Fibroblast of lung (primary cell): ENCODE measurements at regions not wholly inside any gene's neighbourhood (a gene's known extent, or its start where the extent isn't known, plus 50 kb on each side); places are given as distances from the start of the nearest gene placed in this dataset.

Source experiments
- DNase-seq, 2 donors: peaks; one replicate each; pipeline versions ENCODE4 v3.0.0 to v3.0.0-alpha.2; 2010; ENCODE audit warnings: low read depth in 2 of 2
- H2AFZ ChIP-seq: 2 replicates; pipeline ENCODE4 v1.5.1; 2012; ENCODE audit warnings: low read length, control low read depth, inconsistent platforms
- H3K27ac ChIP-seq: 2 replicates; pipeline ENCODE4 v1.5.1; 2011; ENCODE audit warnings: low read length, control low read depth; ENCODE audit not compliant: insufficient read depth
- H3K27me3 ChIP-seq: 2 replicates; pipeline ENCODE4 v1.5.1; 2011; ENCODE audit warnings: mild to moderate bottlenecking, low read length; ENCODE audit not compliant: control insufficient read depth, insufficient read depth
- H3K36me3 ChIP-seq: 2 replicates; pipeline ENCODE4 v1.5.1; 2011; ENCODE audit warnings: low read length; ENCODE audit not compliant: control insufficient read depth, insufficient read depth
- H3K4me1 ChIP-seq: 2 replicates; pipeline ENCODE4 v1.5.1; 2011; ENCODE audit warnings: low read length; ENCODE audit not compliant: control insufficient read depth, insufficient read depth; ENCODE audit errors: extremely low read depth
- H3K4me2 ChIP-seq: 2 replicates; pipeline ENCODE4 v1.5.1; 2011; ENCODE audit warnings: low read length, control low read depth; ENCODE audit not compliant: insufficient read depth; ENCODE audit errors: extremely low read depth
- H3K4me3 ChIP-seq, 4 experiments: fragments of 200-600 bp in 1 of 4; sonication (generic) in 1 of 4; replicated peaks in 1 of 4; 2 replicates each; pipeline ENCODE4 v1.5.1; 2011 to 2016; ENCODE audit warnings: low read length in 4 of 4, low read depth in 3 of 4, mild to moderate bottlenecking in 3 of 4, control low read depth in 2 of 4, inconsistent platforms in 1 of 4, mixed read lengths in 1 of 4; ENCODE audit not compliant: insufficient read depth in 1 of 4; ENCODE audit errors: control extremely low read depth in 1 of 4
- H3K79me2 ChIP-seq: 2 replicates; pipeline ENCODE4 v1.5.1; 2012; ENCODE audit warnings: mild to moderate bottlenecking, low read length, inconsistent platforms; ENCODE audit not compliant: control insufficient read depth, insufficient read depth
- H3K9ac ChIP-seq: 2 replicates; pipeline ENCODE4 v1.5.1; 2011; ENCODE audit warnings: mild to moderate bottlenecking, low read length, control low read depth; ENCODE audit not compliant: insufficient read depth
- H3K9me3 ChIP-seq: 2 replicates; pipeline ENCODE4 v1.5.1; 2012; ENCODE audit warnings: low read depth, low read length; ENCODE audit not compliant: control insufficient read depth, insufficient read depth
- H4K20me1 ChIP-seq: 2 replicates; pipeline ENCODE4 v1.5.1; 2011; ENCODE audit warnings: low read length; ENCODE audit not compliant: control insufficient read depth, insufficient read depth; ENCODE audit errors: extremely low read depth
- EZH2 ChIP-seq: IDR thresholded peaks from 2 replicates; pipeline ENCODE4 v1.5.1; 2012; ENCODE audit warnings: low read length, control low read depth, mild to moderate bottlenecking; ENCODE audit errors: missing control alignments
- TF ChIP-seq, protein P1 (sequence below), 2 donors: IDR thresholded peaks in 1 of 2; conservative IDR thresholded peaks in 1 of 2; 1 replicate in 1 of 2; 2 replicates in 1 of 2; pipeline ENCODE4 v1.5.1; 2011 to 2012; ENCODE audit warnings: low read length in 2 of 2, control low read depth in 1 of 2, inconsistent platforms in 1 of 2, low read depth in 1 of 2, mild to moderate bottlenecking in 1 of 2

DNA sequence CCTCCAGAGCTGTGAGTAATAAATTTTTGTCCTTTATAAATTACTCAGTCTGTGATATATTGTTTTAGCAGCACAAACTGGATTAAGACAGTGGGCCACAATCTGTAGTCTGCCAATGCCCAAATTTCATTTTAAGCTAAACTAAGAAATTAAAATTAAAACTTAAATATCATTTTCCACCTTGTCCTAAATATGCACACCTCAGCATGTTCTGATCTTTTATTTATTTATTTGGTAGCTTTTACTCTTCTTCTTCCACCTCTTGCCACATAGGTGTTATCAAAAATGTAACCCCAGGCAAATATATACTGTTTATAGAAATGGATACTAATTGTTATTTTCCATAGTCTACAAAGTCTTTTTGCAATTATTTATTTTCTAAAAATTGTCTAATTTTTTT, 1102.2 kb upstream of the COX7C start:
- Histone ChIP-seq H3K79me2 (no peaks in the 10 kb centered on the region), H3K27me3 (no peaks in the 10 kb centered on the region), H3K4me1 (no peaks in the 10 kb centered on the region), H3K27ac (no peak overlapping the region), H3K4me2 (no peak overlapping the region), H3K36me3 (no peaks in the 10 kb centered on the region), H4K20me1 (no peaks in the 10 kb centered on the region), H3K9ac (no peak overlapping the region), H2AFZ (no peak overlapping the region), H3K4me3 (no peak overlapping the region), H3K9me3 (no peaks in the 10 kb centered on the region)
- TF ChIP-seq, protein P1, sequence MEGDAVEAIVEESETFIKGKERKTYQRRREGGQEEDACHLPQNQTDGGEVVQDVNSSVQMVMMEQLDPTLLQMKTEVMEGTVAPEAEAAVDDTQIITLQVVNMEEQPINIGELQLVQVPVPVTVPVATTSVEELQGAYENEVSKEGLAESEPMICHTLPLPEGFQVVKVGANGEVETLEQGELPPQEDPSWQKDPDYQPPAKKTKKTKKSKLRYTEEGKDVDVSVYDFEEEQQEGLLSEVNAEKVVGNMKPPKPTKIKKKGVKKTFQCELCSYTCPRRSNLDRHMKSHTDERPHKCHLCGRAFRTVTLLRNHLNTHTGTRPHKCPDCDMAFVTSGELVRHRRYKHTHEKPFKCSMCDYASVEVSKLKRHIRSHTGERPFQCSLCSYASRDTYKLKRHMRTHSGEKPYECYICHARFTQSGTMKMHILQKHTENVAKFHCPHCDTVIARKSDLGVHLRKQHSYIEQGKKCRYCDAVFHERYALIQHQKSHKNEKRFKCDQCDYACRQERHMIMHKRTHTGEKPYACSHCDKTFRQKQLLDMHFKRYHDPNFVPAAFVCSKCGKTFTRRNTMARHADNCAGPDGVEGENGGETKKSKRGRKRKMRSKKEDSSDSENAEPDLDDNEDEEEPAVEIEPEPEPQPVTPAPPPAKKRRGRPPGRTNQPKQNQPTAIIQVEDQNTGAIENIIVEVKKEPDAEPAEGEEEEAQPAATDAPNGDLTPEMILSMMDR (conservative IDR thresholded peaks at IDR 0.05 in 1 of 2, IDR thresholded peaks at IDR 0.05 in 1 of 2; ENCODE audit: low read depth in 1 of 2, low read length in 2 of 2) = no peak
- TF ChIP-seq EZH2 = no peak
- no peak for DNase-seq

DNA sequence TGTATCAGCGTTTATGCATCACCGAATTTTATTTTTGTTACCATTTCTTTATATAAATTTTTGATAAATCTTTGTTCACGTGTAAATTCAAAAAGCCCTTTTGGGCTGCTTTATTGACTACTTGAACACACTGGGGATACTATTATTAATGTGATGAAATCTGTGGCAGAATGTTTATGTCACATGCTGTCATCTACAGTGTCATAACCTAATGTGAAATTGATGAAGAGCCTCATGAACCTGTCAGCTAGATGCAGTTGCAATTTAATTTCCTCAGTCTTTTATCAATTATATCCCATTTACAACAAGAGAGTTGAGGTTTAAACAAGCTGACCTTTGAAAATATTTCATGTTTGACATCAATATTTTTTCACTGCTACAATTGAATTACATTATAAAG, 1100.4 kb upstream of the COX7C start:
- H3K4me2 ChIP-seq = no peak overlapping the region
- H3K36me3 ChIP-seq = no peaks in the 10 kb centered on the region
- no peaks in the 10 kb centered on the region for H4K20me1 ChIP-seq
- DNase-seq = no peak
- H3K4me3 ChIP-seq = no peak overlapping the region
- TF ChIP-seq, protein P1 (conservative IDR thresholded peaks at IDR 0.05 in 1 of 2, IDR thresholded peaks at IDR 0.05 in 1 of 2; ENCODE audit: low read depth in 1 of 2, low read length in 2 of 2) = no peak
- TF ChIP-seq EZH2 = no peak
- H3K9ac ChIP-seq = no peak overlapping the region
- H3K9me3 ChIP-seq = no peaks in the 10 kb centered on the region
- no peak overlapping the region for H2AFZ ChIP-seq
- no peak overlapping the region for H3K27ac ChIP-seq
- H3K79me2 ChIP-seq = no peaks in the 10 kb centered on the region
- H3K27me3 ChIP-seq = no peaks in the 10 kb centered on the region
- no peaks in the 10 kb centered on the region for H3K4me1 ChIP-seq

DNA sequence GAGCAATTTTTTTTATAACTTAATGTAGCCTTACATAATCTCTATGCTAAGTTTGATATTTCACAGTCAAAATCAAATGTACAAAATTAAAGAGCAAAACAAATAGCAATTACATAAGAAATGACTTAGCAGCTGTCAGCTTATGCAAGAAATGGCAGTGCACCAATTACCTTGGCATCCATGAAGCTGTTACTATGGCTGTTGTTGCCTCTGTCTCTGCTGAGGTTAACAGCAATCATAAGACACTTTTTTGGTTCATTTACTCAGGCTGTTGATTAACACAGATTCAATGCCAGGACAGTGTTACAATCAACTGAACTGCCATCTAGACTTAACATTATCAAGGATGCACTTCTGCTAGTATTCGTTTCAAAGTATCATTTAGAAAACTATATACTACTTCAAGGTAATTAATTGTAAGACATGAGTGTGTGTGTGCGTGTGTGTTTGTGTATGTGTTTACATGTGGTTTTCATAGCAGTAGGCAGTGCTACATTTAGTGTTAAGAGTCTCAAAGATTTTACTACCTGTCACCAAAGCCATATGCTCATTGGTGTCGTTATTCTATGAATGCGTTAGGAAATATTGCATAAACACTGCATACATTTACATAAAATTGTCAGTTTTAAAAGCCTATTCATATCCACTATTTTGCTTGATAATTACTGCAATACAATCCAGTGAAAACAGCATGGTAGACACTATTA, 1084.2 kb upstream of the COX7C start:
- no peaks in the 10 kb centered on the region for H3K79me2 ChIP-seq
- no peaks in the 10 kb centered on the region for H3K36me3 ChIP-seq
- H3K27me3 ChIP-seq = no peaks in the 10 kb centered on the region
- TF ChIP-seq, protein P1 (conservative IDR thresholded peaks at IDR 0.05 in 1 of 2, IDR thresholded peaks at IDR 0.05 in 1 of 2; ENCODE audit: low read depth in 1 of 2, low read length in 2 of 2) = no peak
- no peak for TF ChIP-seq EZH2
- no peak overlapping the region for H3K27ac ChIP-seq
- no peaks in the 10 kb centered on the region for H4K20me1 ChIP-seq
- H3K4me2 ChIP-seq = no peak overlapping the region
- H3K9me3 ChIP-seq = no peaks in the 10 kb centered on the region
- H3K4me1 ChIP-seq = no peaks in the 10 kb centered on the region
- no peak overlapping the region for H3K4me3 ChIP-seq
- H3K9ac ChIP-seq = no peak overlapping the region
- no peak for DNase-seq
- H2AFZ ChIP-seq = no peak overlapping the region
